NCI-H226 (cell line): ENCODE measurements at regions not wholly inside any gene's neighbourhood (a gene's known extent, or its start where the extent isn't known, plus 50 kb on each side); places are given as distances from the start of the nearest gene placed in this dataset.
"Not testable (repeated sequence)": the region's sequence is repeated elsewhere in the genome, so short reads cannot be mapped to it uniquely, and the experiment has no call there.

Experiments used
- DNase-seq: peaks from one replicate; pipeline ENCODE4 v3.0.0-alpha.2; 2015

- no peak for DNase-seq
Observed at GRCh38 chr1:98575955-98576354, 85.6 kb upstream of the SNX7 start.

DNA sequence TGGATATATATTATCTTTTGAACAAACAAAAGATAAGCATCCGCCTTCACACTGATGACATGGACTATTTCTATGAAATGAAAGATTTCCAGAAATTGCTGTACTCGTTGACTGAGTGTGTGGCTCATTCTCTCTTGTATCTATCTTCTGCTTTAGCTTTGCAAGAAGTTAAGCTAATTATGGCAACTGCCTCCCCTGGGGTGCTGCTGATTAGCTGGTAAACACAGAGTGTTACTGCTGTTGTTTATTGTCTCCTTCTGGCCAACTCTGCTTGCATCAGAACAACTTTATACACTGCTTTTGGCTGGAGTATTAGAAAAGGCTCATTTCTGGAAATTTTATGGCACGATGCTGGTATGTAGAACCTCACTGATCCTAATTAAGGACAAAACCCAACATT, 95.6 kb upstream of the SNX7 start:
- DNase-seq = no peak

- DNase-seq = no peak
Observed at GRCh38 chr1:98559291-98559690, 102.2 kb upstream of the SNX7 start.

GRCh38 chr1:98557895-98558294, 103.6 kb upstream of the SNX7 start:
- DNase-seq = no peak

DNA sequence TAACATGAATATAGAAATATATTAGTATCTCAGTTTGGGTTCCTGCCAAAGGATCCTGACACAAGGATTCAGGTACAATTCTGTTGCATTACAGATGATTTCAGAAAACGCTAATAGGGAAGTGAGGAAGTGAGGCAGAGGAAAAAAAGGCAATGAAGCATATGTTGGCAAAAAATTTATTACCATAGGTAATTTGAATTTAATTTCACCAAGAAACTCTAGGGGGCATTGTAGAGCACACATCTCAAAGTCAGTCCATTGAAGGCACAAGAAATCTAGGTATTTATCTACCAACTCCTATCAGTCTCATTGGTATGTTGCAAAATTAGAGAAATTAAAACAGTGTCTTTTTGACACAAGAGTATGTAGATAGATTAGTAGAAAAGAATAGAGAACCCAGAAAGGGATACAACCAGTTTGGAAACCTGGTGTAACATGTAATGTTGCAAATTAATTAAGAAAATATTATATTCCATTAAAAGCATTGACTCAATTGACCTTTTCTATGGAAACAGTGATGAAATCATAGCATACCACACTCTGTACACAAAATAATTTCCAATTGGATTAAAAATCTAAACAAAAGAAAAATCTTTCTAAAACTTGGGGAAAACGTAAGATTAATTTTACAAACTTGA, 104.9 kb upstream of the SNX7 start:
- DNase-seq = peak; percentile 16

GRCh38 chr1:98555814-98556213, 105.7 kb upstream of the SNX7 start:
- no peak for DNase-seq

DNA sequence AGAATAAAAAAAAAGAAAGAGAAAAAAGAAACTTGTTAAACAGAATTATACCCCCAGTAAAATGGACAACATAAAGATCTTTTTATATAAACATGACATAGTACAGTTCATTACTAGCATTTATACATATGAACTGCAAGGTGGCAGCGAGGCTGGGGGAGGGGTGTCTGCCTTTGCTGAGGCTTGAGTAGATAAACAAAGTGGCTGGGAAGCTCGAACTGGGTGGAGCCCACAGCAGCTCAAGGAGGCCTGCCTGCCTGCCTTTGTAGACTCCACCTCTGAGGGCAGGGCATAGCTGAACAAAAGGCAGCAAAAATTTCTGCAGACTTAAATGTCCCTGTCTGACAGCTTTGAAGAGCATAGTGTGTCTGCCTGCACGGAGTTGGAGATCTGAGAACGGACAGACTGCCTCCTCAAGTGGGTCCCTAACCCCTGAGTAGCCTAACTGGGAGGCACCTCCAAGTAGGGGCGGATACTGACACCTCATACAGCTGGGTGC, 108.9 kb upstream of the SNX7 start:
- not testable (repeated sequence) for DNase-seq

DNA sequence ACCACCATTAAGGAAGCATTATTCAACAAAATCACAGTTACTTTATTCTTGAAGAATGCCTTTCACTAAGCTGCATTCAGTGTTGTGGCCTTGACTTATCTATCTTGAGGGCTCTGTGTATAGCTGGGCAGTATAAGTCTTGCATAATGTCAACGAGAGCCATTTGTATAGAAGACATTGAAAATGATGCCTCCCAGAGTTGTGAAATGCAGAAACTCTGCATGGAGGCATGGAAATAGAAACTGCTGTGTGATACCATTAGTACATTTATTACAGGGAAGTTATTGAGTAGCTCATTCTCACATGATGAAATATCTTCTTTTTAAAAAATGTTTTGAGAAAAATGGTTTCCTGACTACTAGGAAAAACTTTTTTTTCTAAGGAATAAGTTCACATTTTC, 111.4 kb upstream of the SNX7 start:
- no peak for DNase-seq

DNA sequence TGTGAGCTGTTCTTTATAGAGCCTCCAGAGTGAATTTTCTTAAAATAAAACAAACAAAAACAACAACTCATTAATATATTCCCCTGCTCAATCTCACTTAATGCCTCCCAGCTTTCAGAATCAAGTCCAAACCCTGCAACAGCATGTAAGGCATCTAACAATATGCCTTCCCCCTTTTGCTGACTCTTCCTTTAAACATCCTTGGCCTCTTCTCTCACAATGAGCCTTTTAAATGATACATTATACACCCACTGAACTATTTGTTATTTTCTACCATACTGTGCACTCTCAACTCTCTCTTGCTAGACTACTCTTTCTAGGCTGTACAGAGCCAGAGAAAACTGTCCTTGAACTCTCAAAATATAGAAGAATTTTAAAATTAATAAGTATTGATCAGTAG, 115.2 kb upstream of the SNX7 start:
- DNase-seq = no peak

GRCh38 chr1:98538106-98538505, 123.4 kb upstream of the SNX7 start:
- DNase-seq = no peak

DNA sequence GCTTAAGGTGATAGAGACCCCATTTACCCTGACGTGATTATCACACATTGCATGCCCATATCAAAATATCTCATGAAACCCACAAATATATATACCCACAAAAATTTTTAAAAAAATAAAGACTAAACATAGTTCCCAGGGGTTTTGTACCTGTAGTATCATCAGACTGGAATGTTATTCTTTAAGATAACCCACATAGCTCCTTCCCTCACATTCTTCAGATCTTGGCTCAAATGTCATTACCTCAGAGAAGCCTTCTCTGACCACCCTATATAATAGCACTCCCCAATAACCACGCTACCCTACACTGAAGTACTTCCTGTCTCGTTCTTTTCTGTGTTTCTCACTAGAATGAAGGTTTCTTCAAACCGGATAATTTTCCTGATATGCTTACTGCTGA, 138.3 kb upstream of the SNX7 start:
- DNase-seq = peak; percentile 83

- DNase-seq = no peak
Observed at GRCh38 chr1:98516306-98516705, 145.2 kb upstream of the SNX7 start.

- no peak for DNase-seq
Observed at GRCh38 chr1:98515744-98516143, 145.8 kb upstream of the SNX7 start.

DNA sequence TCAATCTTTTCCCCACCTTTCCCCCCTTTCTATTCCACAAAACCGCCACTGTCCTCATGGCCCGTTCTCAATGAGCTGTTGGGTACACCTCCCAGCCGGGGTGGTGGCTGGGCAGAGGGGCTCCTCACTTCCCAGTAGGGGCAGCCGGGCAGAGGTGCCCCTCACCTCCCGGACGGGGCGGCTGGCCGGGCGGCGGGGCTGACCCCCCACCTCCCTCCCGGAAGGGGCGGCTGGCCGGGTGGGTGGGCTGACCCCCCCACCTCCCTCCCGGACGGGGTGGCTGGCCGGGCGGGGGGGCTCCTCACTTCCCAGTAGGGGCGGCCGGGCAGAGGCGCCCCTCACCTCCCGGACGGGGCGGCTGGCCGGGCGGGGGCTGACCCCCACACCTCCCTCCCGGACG, 149.3 kb upstream of the SNX7 start:
- DNase-seq = not testable (repeated sequence)

GRCh38 chr1:98503771-98504170, 157.8 kb upstream of the SNX7 start:
- no peak for DNase-seq

DNA sequence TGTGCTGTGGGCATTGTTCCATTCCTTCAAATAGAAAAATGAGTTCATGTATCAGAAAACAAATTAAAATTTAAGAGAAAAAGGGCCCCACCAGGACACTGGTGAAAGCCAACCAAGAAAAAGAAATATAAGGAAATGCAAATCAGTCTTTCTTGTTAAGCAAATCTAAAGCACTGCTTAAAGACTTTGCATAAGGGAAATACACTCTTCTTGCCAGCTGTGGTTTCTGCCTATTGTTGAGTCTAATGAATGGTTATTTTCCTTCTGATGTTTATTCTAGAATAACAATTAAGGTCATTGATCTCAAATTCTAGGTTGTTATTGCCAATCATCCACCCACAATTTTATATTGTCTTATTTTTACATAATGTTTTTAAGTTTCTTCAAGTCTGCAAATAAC, 158.6 kb upstream of the SNX7 start:
- DNase-seq = no peak

- no peak for DNase-seq
Observed at GRCh38 chr1:98500324-98500723, 161.2 kb upstream of the SNX7 start.

DNA sequence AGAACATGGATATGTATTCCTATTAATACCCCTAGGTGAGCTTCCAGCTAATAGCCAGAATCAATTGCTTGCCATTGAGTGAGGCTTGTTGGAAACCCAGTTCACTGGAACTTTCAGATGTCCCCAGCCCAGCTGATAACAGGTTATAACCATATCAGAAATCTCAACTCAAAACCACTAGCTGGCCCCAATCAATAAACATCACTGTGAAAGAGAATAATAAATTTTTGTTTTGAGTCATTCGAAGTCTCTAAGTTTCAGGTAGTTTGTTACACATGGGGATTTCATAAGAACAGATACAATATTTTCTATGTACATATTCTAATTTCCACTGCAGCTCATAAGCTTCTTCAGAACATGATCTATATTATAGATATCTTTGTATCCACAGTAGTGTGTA, 162.9 kb upstream of the SNX7 start:
- DNase-seq = no peak

DNA sequence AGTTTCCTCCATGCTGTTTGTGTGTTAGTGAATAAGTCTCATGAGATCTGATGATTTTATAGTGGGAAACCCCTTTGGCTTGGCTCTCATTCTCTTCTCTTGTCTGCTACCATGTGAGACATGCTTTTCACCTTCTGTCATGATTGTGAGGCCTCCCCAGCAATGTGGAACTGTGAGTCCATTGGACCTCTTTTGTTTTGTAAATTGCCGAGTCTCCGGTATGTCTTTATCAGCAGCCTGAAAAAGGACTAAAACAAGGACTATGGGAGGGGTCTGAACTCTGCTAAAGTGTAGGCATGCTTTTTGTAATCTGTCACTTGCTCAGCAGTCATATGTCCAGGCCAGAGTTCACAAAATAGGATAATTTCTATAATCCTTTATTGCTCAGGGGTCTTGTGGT, 164.0 kb upstream of the SNX7 start:
- DNase-seq = no peak

DNA sequence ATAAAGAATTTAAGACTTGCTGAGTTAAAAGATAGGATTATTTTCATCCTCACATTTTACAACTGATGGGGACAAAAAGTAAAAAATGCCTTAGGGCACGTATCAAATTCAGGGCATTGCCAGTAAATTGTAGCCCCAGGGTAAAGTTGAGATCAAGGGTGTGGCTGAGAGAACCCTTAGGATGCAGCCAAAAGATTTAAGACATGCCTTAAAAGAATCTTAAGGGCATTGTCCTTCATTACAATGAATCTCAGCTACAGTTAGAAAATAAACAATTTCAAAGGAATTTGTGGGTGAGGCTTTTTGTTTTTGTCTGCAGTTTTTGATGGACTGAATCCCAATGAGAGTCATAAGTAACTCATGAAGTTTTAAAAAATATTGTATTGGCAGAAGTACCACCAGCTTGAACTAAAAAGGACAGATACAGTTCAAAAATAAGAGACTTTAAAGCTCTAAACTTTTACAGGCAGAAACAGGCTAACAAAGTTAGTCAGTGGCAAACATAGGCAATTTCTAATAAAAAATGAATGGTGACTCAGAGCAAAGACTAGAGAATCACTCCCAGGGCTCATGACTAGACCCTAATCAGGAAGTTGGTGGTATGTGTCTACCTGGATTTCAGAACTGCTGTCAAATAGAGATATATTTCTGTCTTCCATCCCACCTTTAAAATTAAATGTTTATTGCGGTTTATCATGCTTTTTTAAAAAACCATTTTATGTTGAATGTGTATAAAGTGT, 165.1 kb upstream of the SNX7 start:
- DNase-seq = peak; percentile 34

GRCh38 chr1:98493469-98493868, 168.1 kb upstream of the SNX7 start:
- no peak for DNase-seq

- no peak for DNase-seq
Observed at GRCh38 chr1:98490099-98490498, 171.4 kb upstream of the SNX7 start.

DNA sequence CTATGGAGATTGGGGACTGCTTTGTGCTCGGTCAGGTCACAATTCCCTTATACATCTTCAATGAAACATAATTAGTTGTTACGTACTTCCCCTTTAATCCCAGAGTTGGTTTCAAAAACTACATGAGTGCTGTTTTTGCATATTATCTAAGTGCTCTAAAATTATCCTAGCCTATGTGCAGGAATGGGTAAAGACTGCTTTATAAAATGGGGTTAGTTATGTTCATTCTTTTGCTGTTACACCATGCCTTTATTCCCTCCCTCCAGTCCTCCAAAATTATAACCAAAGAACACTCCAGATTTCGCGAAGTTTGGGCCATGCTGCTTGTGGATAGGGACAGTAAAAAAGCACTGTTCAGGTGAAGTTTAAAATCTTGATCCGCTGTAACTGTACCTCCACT, 173.9 kb upstream of the SNX7 start:
- DNase-seq = no peak

GRCh38 chr1:98482611-98483010, 178.9 kb upstream of the SNX7 start:
- no peak for DNase-seq

- no peak for DNase-seq
Observed at GRCh38 chr1:98480271-98480670, 181.2 kb upstream of the SNX7 start.
